HEK293 (cell line): ENCODE measurements at regions not wholly inside any gene's neighbourhood (a gene's known extent, or its start where the extent isn't known, plus 50 kb on each side); places are given as distances from the start of the nearest gene placed in this dataset.

Source experiments
- CTCF ChIA-PET: fragments of 350-600 bp; formaldehyde crosslinking; extraction: SDS; loops from one replicate; lab custom pipeline; 2021; ENCODE audit warnings: antibody characterized with exemption; lab: Yijun Ruan, JAX
- POLR2A ChIA-PET: fragments of 300-600 bp; formaldehyde crosslinking; extraction: SDS; loops from one replicate; lab custom pipeline; 2020; ENCODE audit warnings: antibody characterized with exemption, inconsistent platforms; lab: Yijun Ruan, JAX
- H3K27ac ChIP-seq: fragments of 200-500 bp; sonication (Bioruptor generic); 2 replicates; pipeline ENCODE4 v1.5.1; 2014; ENCODE audit warnings: low read depth, low read length, control low read depth, inconsistent platforms; ENCODE audit errors: extremely low read depth
- H3K36me3 ChIP-seq, 2 experiments: fragments of 200-500 bp in 1 of 2; sonication (Bioruptor generic) in 1 of 2; 1 replicate in 1 of 2; 2 replicates in 1 of 2; pipeline ENCODE4 v1.5.1; 2014 to 2017; ENCODE audit warnings: inconsistent platforms in 2 of 2, low read length in 2 of 2; ENCODE audit not compliant: control insufficient read depth in 2 of 2, insufficient read depth in 1 of 2
- H3K4me1 ChIP-seq: fragments of 200-500 bp; sonication (Bioruptor generic); 2 replicates; pipeline ENCODE4 v1.5.1; 2014; ENCODE audit warnings: mild to moderate bottlenecking, low read length, inconsistent platforms; ENCODE audit not compliant: control insufficient read depth, insufficient read depth
- H3K4me3 ChIP-seq: 2 replicates; pipeline ENCODE4 v1.5.1; 2011; ENCODE audit warnings: low read depth, mild to moderate bottlenecking, control low read depth, low read length, moderate library complexity
- H3K9me3 ChIP-seq: fragments of 200-500 bp; sonication (Bioruptor generic); 2 replicates; pipeline ENCODE4 v1.5.1; 2014; ENCODE audit warnings: low read depth, low read length, inconsistent platforms; ENCODE audit not compliant: control insufficient read depth, insufficient read depth
- BCL11A ChIP-seq: fragments of 450-650 bp; formaldehyde crosslinking; IDR thresholded peaks from 2 replicates; pipeline ENCODE4 v1.5.1; 2016; ENCODE audit warnings: low read depth, missing biosample characterization, missing genetic modification characterization
- FEZF1 ChIP-seq: fragments of 450-650 bp; formaldehyde crosslinking; IDR thresholded peaks from 2 replicates; pipeline ENCODE4 v1.5.1; 2016; ENCODE audit warnings: missing biosample characterization, missing genetic modification characterization
- GLIS1 ChIP-seq: fragments of 450-650 bp; formaldehyde crosslinking; IDR thresholded peaks from 2 replicates; pipeline ENCODE4 v1.5.1; 2016; ENCODE audit warnings: missing biosample characterization, missing genetic modification characterization
- HOXA7 ChIP-seq: sonication (generic); formaldehyde crosslinking; IDR thresholded peaks from 2 replicates; pipeline ENCODE4 v1.8.1; 2022; ENCODE audit warnings: missing genetic modification reagents, borderline replicate concordance
- KLF7 ChIP-seq: fragments of 450-650 bp; formaldehyde crosslinking; IDR thresholded peaks from 2 replicates; pipeline ENCODE4 v1.5.1; 2016; ENCODE audit warnings: missing biosample characterization, missing genetic modification characterization, borderline replicate concordance
- ZBTB17 ChIP-seq: fragments of 450-650 bp; formaldehyde crosslinking; IDR thresholded peaks from 2 replicates; pipeline ENCODE4 v1.5.1; 2016; ENCODE audit warnings: missing biosample characterization, missing genetic modification characterization
- ZBTB20 ChIP-seq: fragments of 450-650 bp; formaldehyde crosslinking; IDR thresholded peaks from 2 replicates; pipeline ENCODE4 v1.5.1; 2016; ENCODE audit warnings: missing biosample characterization, missing genetic modification characterization
- ZBTB44 ChIP-seq: fragments of 450-650 bp; IDR thresholded peaks from 2 replicates; pipeline ENCODE4 v1.5.1; 2018; ENCODE audit warnings: missing biosample characterization, mild to moderate bottlenecking, missing genetic modification characterization
- ZBTB6 ChIP-seq: fragments of 450-650 bp; formaldehyde crosslinking; IDR thresholded peaks from 2 replicates; pipeline ENCODE4 v1.5.1; 2017; ENCODE audit warnings: missing biosample characterization, missing genetic modification characterization
- ZEB2 ChIP-seq: fragments of 450-650 bp; formaldehyde crosslinking; IDR thresholded peaks from 2 replicates; pipeline ENCODE4 v1.5.1; 2016; ENCODE audit warnings: missing biosample characterization, missing genetic modification characterization
- ZFHX2 ChIP-seq: fragments of 450-650 bp; formaldehyde crosslinking; conservative IDR thresholded peaks from 2 replicates; pipeline ENCODE4 v1.5.1; 2016; ENCODE audit warnings: missing biosample characterization, missing genetic modification characterization
- ZIC2 ChIP-seq: fragments of 450-650 bp; formaldehyde crosslinking; IDR thresholded peaks from 2 replicates; pipeline ENCODE4 v1.5.1; 2016; ENCODE audit warnings: missing biosample characterization, missing genetic modification characterization
- ZNF24 ChIP-seq: fragments of 450-650 bp; formaldehyde crosslinking; IDR thresholded peaks from 2 replicates; pipeline ENCODE4 v1.5.1; 2016; ENCODE audit warnings: missing biosample characterization, missing genetic modification characterization
- ZNF311 ChIP-seq: fragments of 450-650 bp; formaldehyde crosslinking; IDR thresholded peaks from 2 replicates; pipeline ENCODE4 v1.5.1; 2017; ENCODE audit warnings: missing biosample characterization, missing genetic modification characterization, borderline replicate concordance
- ZNF341 ChIP-seq: fragments of 450-650 bp; formaldehyde crosslinking; IDR thresholded peaks from 2 replicates; pipeline ENCODE4; 2016; ENCODE audit warnings: low read depth, missing biosample characterization, missing genetic modification characterization
- ZNF366 ChIP-seq: fragments of 450-650 bp; formaldehyde crosslinking; conservative IDR thresholded peaks from 2 replicates; pipeline ENCODE4 v1.5.1; 2016; ENCODE audit warnings: missing biosample characterization, missing genetic modification characterization
- ZNF548 ChIP-seq: fragments of 450-650 bp; formaldehyde crosslinking; IDR thresholded peaks from 2 replicates; pipeline ENCODE4 v1.5.1; 2016; ENCODE audit warnings: missing biosample characterization, missing genetic modification characterization
- ZNF560 ChIP-seq: fragments of 450-650 bp; formaldehyde crosslinking; IDR thresholded peaks from 2 replicates; pipeline ENCODE4 v1.5.1; 2017; ENCODE audit warnings: missing biosample characterization, missing genetic modification characterization, borderline replicate concordance
- ZNF571 ChIP-seq: fragments of 450-650 bp; formaldehyde crosslinking; IDR thresholded peaks from 2 replicates; pipeline ENCODE4 v1.5.0; 2017; ENCODE audit warnings: missing biosample characterization, missing genetic modification characterization
- ZNF624 ChIP-seq: fragments of 450-650 bp; formaldehyde crosslinking; IDR thresholded peaks from 2 replicates; pipeline ENCODE4 v1.5.1; 2017; ENCODE audit warnings: missing biosample characterization, missing genetic modification characterization
- ZSCAN16 ChIP-seq: fragments of 450-650 bp; formaldehyde crosslinking; IDR thresholded peaks from 2 replicates; pipeline ENCODE4 v1.5.1; 2016; ENCODE audit warnings: missing biosample characterization, missing genetic modification characterization
- TF ChIP-seq, protein P1 (sequence below): fragments of 450-650 bp; formaldehyde crosslinking; IDR thresholded peaks from 2 replicates; pipeline ENCODE4 v1.5.1; 2016; ENCODE audit warnings: missing biosample characterization, missing genetic modification characterization

DNA sequence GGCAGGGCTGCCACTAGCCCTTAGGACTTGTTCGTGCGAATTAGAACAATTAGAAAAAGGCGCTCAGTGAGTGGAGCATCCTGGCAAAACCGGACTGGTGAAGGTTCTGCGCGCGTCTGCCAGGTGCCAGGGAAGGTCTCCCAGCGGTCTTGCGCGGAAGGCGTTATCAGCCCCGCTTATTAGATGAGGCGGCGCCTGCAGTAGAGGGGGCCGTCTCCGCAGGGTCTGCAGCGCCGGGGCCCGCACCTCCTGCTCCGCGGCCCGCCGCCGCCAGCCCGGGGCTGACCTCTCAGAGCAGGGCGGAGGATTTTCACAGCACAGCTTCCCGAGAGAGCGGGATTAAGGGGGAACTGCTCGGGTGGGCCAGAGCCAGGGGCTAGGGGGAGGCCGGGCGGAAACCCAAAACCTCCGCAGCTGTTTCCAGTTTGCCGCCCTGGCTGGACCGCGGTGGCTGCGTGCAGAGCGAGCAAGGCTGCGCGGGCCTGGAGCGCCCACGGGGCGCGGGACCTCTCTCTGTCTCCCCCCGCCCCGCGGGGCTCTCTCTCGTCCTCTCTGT lies 155.2 kb downstream of the FOXD2 start:
- no peak for TF ChIP-seq ZNF571 (tag by site-specific recombination)
- TF ChIP-seq ZNF560 (tag by site-specific recombination): no peak
- TF ChIP-seq ZNF24: no peak
- no peak for TF ChIP-seq ZSCAN16 (tag by site-specific recombination)
- no peak for TF ChIP-seq ZBTB6 (tag by site-specific recombination)
- no peak for TF ChIP-seq ZEB2 (tag by site-specific recombination)
- TF ChIP-seq HOXA7 (CRISPR knock-in tag): no peak
- TF ChIP-seq ZNF311: no peak
- no peak for TF ChIP-seq ZNF341 (tag by site-specific recombination)
- TF ChIP-seq ZFHX2 (tag by site-specific recombination): no peak
- no peak for TF ChIP-seq KLF7 (tag by site-specific recombination)
- TF ChIP-seq GLIS1 (tag by site-specific recombination): no peak
- Histone ChIP-seq H3K9me3 (no peaks in the 10 kb centered on the region), H3K36me3 (no peaks in the 10 kb centered on the region), H3K27ac (no peak overlapping the region), H3K4me3 (no peak overlapping the region), H3K4me1 (peaks cover 7% of the 10 kb centered on the region)
- CTCF ChIA-PET: no interaction called here
- POLR2A ChIA-PET: interaction anchor here (0.6 kb wide), 1 partner anchor 249 kb away, joined by 4 read pairs; no protein-coding TSS in a partner anchor

- no peak overlapping the region for H3K4me3 ChIP-seq
- no peak for TF ChIP-seq ZBTB44 (tag by site-specific recombination)
- TF ChIP-seq ZNF548 (tag by site-specific recombination): no peak
- TF ChIP-seq ZBTB20 (tag by site-specific recombination): no peak
- no peak for TF ChIP-seq ZNF624 (tag by site-specific recombination)
- no peak for TF ChIP-seq ZIC2
- no peak for TF ChIP-seq BCL11A (tag by site-specific recombination)
- no peak for TF ChIP-seq ZBTB17
- TF ChIP-seq, protein P1, sequence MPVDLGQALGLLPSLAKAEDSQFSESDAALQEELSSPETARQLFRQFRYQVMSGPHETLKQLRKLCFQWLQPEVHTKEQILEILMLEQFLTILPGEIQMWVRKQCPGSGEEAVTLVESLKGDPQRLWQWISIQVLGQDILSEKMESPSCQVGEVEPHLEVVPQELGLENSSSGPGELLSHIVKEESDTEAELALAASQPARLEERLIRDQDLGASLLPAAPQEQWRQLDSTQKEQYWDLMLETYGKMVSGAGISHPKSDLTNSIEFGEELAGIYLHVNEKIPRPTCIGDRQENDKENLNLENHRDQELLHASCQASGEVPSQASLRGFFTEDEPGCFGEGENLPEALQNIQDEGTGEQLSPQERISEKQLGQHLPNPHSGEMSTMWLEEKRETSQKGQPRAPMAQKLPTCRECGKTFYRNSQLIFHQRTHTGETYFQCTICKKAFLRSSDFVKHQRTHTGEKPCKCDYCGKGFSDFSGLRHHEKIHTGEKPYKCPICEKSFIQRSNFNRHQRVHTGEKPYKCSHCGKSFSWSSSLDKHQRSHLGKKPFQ (tag by site-specific recombination): no peak
- no peak for TF ChIP-seq FEZF1
- TF ChIP-seq ZNF366: no peak
- ChIA-PET POLR2A (no interaction called here), CTCF (interaction anchor here (1.3 kb wide), 1 partner anchor 204 kb away, joined by 3 read pairs; no protein-coding TSS in a partner anchor)
- no peaks in the 10 kb centered on the region for H3K9me3 ChIP-seq
- no peak overlapping the region for H3K27ac ChIP-seq
- H3K4me1 ChIP-seq: peaks cover under 1% of the 10 kb centered on the region; the same call in 1 of the 2 replicates
- H3K36me3 ChIP-seq: no peaks in the 10 kb centered on the region
Observed at GRCh38 chr1:47593598-47594285, 155.9 kb downstream of the FOXD2 start.
